HG03469 (cell line): ENCODE measurements at regions not wholly inside any gene's neighbourhood (a gene's known extent, or its start where the extent isn't known, plus 50 kb on each side); places are given as distances from the start of the nearest gene placed in this dataset.
"Not testable (repeated sequence)": the region's sequence is repeated elsewhere in the genome, so short reads cannot be mapped to it uniquely, and the experiment has no call there.

Source experiments
- ATAC-seq: cut with Tn5 transposase; IDR thresholded peaks from one replicate; pipeline ENCODE4 v1.9.1; 2021; ENCODE audit warnings: mild to moderate bottlenecking, moderate library complexity, moderate number of reproducible peaks; ENCODE audit not compliant: unreplicated experiment

GRCh38 chr9:3773362-3774060 is 247.7 kb upstream of the RFX3 start:
- no peak for ATAC-seq

GRCh38 chr9:3769646-3770045 is 243.8 kb upstream of the RFX3 start:
- ATAC-seq = no peak

- no peak for ATAC-seq
Observed at GRCh38 chr9:3768712-3769457, 243.1 kb upstream of the RFX3 start.

- ATAC-seq = no peak
Observed at GRCh38 chr9:3768286-3768685, 242.5 kb upstream of the RFX3 start.

- ATAC-seq = no peak
Observed at GRCh38 chr9:3762076-3762475, 236.3 kb upstream of the RFX3 start.

- no peak for ATAC-seq
Observed at GRCh38 chr9:3760031-3760430, 234.2 kb upstream of the RFX3 start.

- ATAC-seq = no peak
Observed at GRCh38 chr9:3758816-3759576, 233.2 kb upstream of the RFX3 start.

- no peak for ATAC-seq
Observed at GRCh38 chr9:3756071-3756470, 230.3 kb upstream of the RFX3 start.

- ATAC-seq = no peak
Observed at GRCh38 chr9:3751125-3751758, 225.4 kb upstream of the RFX3 start.

GRCh38 chr9:3750321-3750720 is 224.5 kb upstream of the RFX3 start:
- no peak for ATAC-seq

GRCh38 chr9:3746296-3747275 is 220.8 kb upstream of the RFX3 start:
- no peak for ATAC-seq

- no peak for ATAC-seq
Observed at GRCh38 chr9:3743901-3744413, 218.2 kb upstream of the RFX3 start.

- no peak for ATAC-seq
Observed at GRCh38 chr9:3742586-3742985, 216.8 kb upstream of the RFX3 start.

- ATAC-seq = no peak
Observed at GRCh38 chr9:3741729-3742128, 215.9 kb upstream of the RFX3 start.

- ATAC-seq = no peak
Observed at GRCh38 chr9:3740690-3741419, 215.1 kb upstream of the RFX3 start.

- ATAC-seq = no peak
Observed at GRCh38 chr9:3736161-3736560, 210.4 kb upstream of the RFX3 start.

- no peak for ATAC-seq
Observed at GRCh38 chr9:3735251-3735650, 209.4 kb upstream of the RFX3 start.

GRCh38 chr9:3733527-3734262 is 207.9 kb upstream of the RFX3 start:
- ATAC-seq = not testable (repeated sequence)

GRCh38 chr9:3733039-3733408 is 207.2 kb upstream of the RFX3 start:
- ATAC-seq = no peak
